IMR-90 (cell line): ENCODE measurements at regions not wholly inside any gene's neighbourhood (a gene's known extent, or its start where the extent isn't known, plus 50 kb on each side); places are given as distances from the start of the nearest gene placed in this dataset.

ENCODE experiments used
- ATAC-seq: fragments of 200-7000 bp; cut with Tn5 transposase; 2 replicates; pipeline ENCODE4 v1.9.1; 2020; ENCODE audit warnings: low read depth, mild to moderate bottlenecking, moderate library complexity
- BruUV-seq: library from RNA; stranded (reverse); fragments of 400-500 nt; replicated peaks from 2 replicates; lab custom pipeline; 2021; lab: Mats Ljungman, UMichigan
- CTCF ChIA-PET: fragments of 300-600 bp; formaldehyde crosslinking; extraction: SDS; loops from one replicate; lab custom pipeline; 2021; ENCODE audit warnings: antibody characterized with exemption; lab: Yijun Ruan, JAX
- POLR2A ChIA-PET: fragments of 300-600 bp; sonication (Branson Sonifier 250); formaldehyde crosslinking; loops from one replicate; lab custom pipeline; 2022; ENCODE audit warnings: antibody characterized with exemption; ENCODE audit not compliant: unreplicated experiment; lab: Charles Lee
- DNase-seq: peaks from one replicate; pipeline ENCODE4 v3.0.0; 2013
- H2AFZ ChIP-seq: replicated peaks from 2 replicates; pipeline ENCODE3; 2013; ENCODE audit warnings: low read length, mild to moderate bottlenecking; ENCODE audit not compliant: poor library complexity
- H2AK5ac ChIP-seq: 2 replicates; pipeline ENCODE4 v1.6.1; 2013; ENCODE audit warnings: low read depth, low read length, inconsistent platforms
- H2AK9ac ChIP-seq: replicated peaks from 2 replicates; pipeline ENCODE3; 2013; ENCODE audit warnings: mild to moderate bottlenecking, low read depth, low read length, moderate library complexity; ENCODE audit not compliant: poor library complexity
- H2BK120ac ChIP-seq: 2 replicates; pipeline ENCODE4 v1.6.1; 2013; ENCODE audit warnings: low read depth, low read length, inconsistent platforms
- H2BK15ac ChIP-seq: 3 replicates; pipeline ENCODE4 v1.6.1; 2013; ENCODE audit warnings: low read depth, low read length, inconsistent platforms
- H2BK20ac ChIP-seq: 2 replicates; pipeline ENCODE4 v1.6.1; 2013; ENCODE audit warnings: low read depth, mild to moderate bottlenecking, inconsistent platforms, low read length, moderate library complexity
- H2BK5ac ChIP-seq: 2 replicates; pipeline ENCODE4 v1.6.1; 2013; ENCODE audit warnings: mild to moderate bottlenecking, low read depth, low read length, inconsistent platforms; ENCODE audit not compliant: poor library complexity, severe bottlenecking
- H3K14ac ChIP-seq: replicated peaks from 2 replicates; pipeline ENCODE4 v1.6.1; 2013; ENCODE audit warnings: low read depth, low read length, inconsistent platforms
- H3K18ac ChIP-seq: 2 replicates; pipeline ENCODE4 v1.6.1; 2013; ENCODE audit warnings: low read depth, low read length, control low read depth
- H3K23ac ChIP-seq: 2 replicates; pipeline ENCODE4 v1.6.1; 2013; ENCODE audit warnings: low read depth, low read length, inconsistent platforms
- H3K27ac ChIP-seq: 2 replicates; pipeline ENCODE4 v1.5.1; 2013; ENCODE audit warnings: mild to moderate bottlenecking, control low read depth, low read length; ENCODE audit not compliant: insufficient read depth
- H3K27me3 ChIP-seq: 2 replicates; pipeline ENCODE4 v1.6.1; 2013; ENCODE audit warnings: low read length; ENCODE audit not compliant: control insufficient read depth, insufficient read depth
- H3K36me3 ChIP-seq: 2 replicates; pipeline ENCODE4 v1.6.1; 2013; ENCODE audit warnings: low read length, mixed read lengths; ENCODE audit not compliant: control insufficient read depth, insufficient read depth
- H3K4ac ChIP-seq: 2 replicates; pipeline ENCODE4 v1.6.1; 2013; ENCODE audit warnings: low read depth, low read length, inconsistent platforms
- H3K4me1 ChIP-seq: 2 replicates; pipeline ENCODE4 v1.6.1; 2013; ENCODE audit warnings: low read length, mixed read lengths; ENCODE audit not compliant: control insufficient read depth, insufficient read depth
- H3K4me2 ChIP-seq: 2 replicates; pipeline ENCODE4 v1.6.1; 2013; ENCODE audit warnings: low read depth, mild to moderate bottlenecking, control low read depth, low read length, moderate library complexity
- H3K4me3 ChIP-seq: 2 replicates; pipeline ENCODE4 v1.5.1; 2013; ENCODE audit warnings: low read depth, mild to moderate bottlenecking, control low read depth, low read length, moderate library complexity; ENCODE audit not compliant: insufficient read depth
- H3K56ac ChIP-seq: 2 replicates; pipeline ENCODE4 v1.6.1; 2013; ENCODE audit warnings: low read length, inconsistent platforms; ENCODE audit not compliant: insufficient read depth; ENCODE audit errors: extremely low read depth
- H3K79me1 ChIP-seq, 2 experiments: 2 replicates each; pipeline ENCODE4 v1.6.1; 2013; ENCODE audit warnings: low read length in 2 of 2, inconsistent platforms in 1 of 2, low read depth in 1 of 2
- H3K9ac ChIP-seq: 2 replicates; pipeline ENCODE4 v1.6.1; 2013; ENCODE audit warnings: low read depth, low read length, control low read depth
- H3K9me1 ChIP-seq: 2 replicates; pipeline ENCODE4 v1.6.1; 2013; ENCODE audit warnings: low read length, inconsistent platforms; ENCODE audit not compliant: insufficient read depth
- H3K9me3 ChIP-seq: 2 replicates; pipeline ENCODE4 v1.6.1; 2013; ENCODE audit warnings: low read length; ENCODE audit not compliant: control insufficient read depth, insufficient read depth
- H4K20me1 ChIP-seq: 2 replicates; pipeline ENCODE4 v1.6.1; 2013; ENCODE audit warnings: low read length, inconsistent platforms; ENCODE audit not compliant: insufficient read depth
- H4K5ac ChIP-seq: 2 replicates; pipeline ENCODE4 v1.6.1; 2013; ENCODE audit warnings: mild to moderate bottlenecking, low read depth, low read length, control low read depth
- H4K8ac ChIP-seq, 2 experiments: 2 replicates each; pipeline ENCODE4 v1.6.1; 2013; ENCODE audit warnings: low read depth in 2 of 2, low read length in 2 of 2, control low read depth in 1 of 2, inconsistent platforms in 1 of 2
- H4K91ac ChIP-seq: 2 replicates; pipeline ENCODE4 v1.6.1; 2013; ENCODE audit warnings: low read depth, low read length, inconsistent platforms; ENCODE audit not compliant: insufficient read depth
- BHLHE40 ChIP-seq: fragments of 150-350 bp; IDR thresholded peaks from 2 replicates; pipeline ENCODE4 v1.6.1; 2016; ENCODE audit warnings: mild to moderate bottlenecking, low read depth, low read length
- CEBPB ChIP-seq: IDR thresholded peaks from 2 replicates; pipeline ENCODE4 v1.6.1; 2012; ENCODE audit warnings: low read depth, low read length, improper control_type of control experiment
- CHD1 ChIP-seq: IDR thresholded peaks from 2 replicates; pipeline ENCODE4 v1.6.1; 2012; ENCODE audit warnings: low read depth, low read length, improper control_type of control experiment
- FOS ChIP-seq: fragments of 150-350 bp; IDR thresholded peaks from 2 replicates; pipeline ENCODE4 v1.6.1; 2016; ENCODE audit warnings: low read depth, low read length
- MAFK ChIP-seq: IDR thresholded peaks from 2 replicates; pipeline ENCODE4 v1.6.1; 2012; ENCODE audit warnings: low read depth, low read length, improper control_type of control experiment
- MXI1 ChIP-seq: IDR thresholded peaks from 2 replicates; pipeline ENCODE4 v1.6.1; 2012; ENCODE audit warnings: low read depth, mild to moderate bottlenecking, low read length, moderate library complexity, borderline replicate concordance
- NFE2L2 ChIP-seq: fragments of 150-350 bp; IDR thresholded peaks from 2 replicates; pipeline ENCODE4 v1.6.1; 2016; ENCODE audit warnings: low read depth, mild to moderate bottlenecking, low read length
- POLR2A ChIP-seq: IDR thresholded peaks from 2 replicates; pipeline ENCODE4 v1.6.1; 2012; ENCODE audit warnings: mild to moderate bottlenecking, low read depth, low read length
- RCOR1 ChIP-seq: IDR thresholded peaks from 2 replicates; pipeline ENCODE4 v1.6.1; 2012; ENCODE audit warnings: mild to moderate bottlenecking, low read length, improper control_type of control experiment; ENCODE audit not compliant: insufficient replicate concordance
- SMC3 ChIP-seq: fragments of 150-350 bp; IDR thresholded peaks from 2 replicates; pipeline ENCODE4 v1.6.1; 2016; ENCODE audit warnings: low read depth, mild to moderate bottlenecking, antibody characterized with exemption, low read length, moderate library complexity
- WGBS, 2 experiments: methylation state at CpG; one replicate each; pipeline versions ENCODE4 v1.1.5 to v1.1.7; 2013; ENCODE audit warnings: missing lambda C conversion rate in 2 of 2; ENCODE audit not compliant: insufficient read length in 1 of 2; ENCODE audit errors: extremely low coverage in 2 of 2; 5-methylcytosine and 5-hydroxymethylcytosine counted together
- dilution Hi-C: fragments of 300-500 bp; cut with HindIII; formaldehyde crosslinking; loops from one replicate; pipeline ENCODE4 v1.14.3; 2018; ENCODE audit warnings: low sequenced_read_pairs; ENCODE audit not compliant: unreplicated experiment
- in situ Hi-C: fragments of 300-500 bp; cut with MboI; formaldehyde crosslinking; loops from 3 replicates; pipeline ENCODE4 v1.14.3; 2019; ENCODE audit warnings: low sequenced_read_pairs, inconsistent platforms, mixed read lengths
- intact Hi-C: fragments of 100-400 bp; cut with micrococcal nuclease; formaldehyde crosslinking; loops from 2 replicates; pipeline ENCODE4 v1.10.0; 2022
- TF ChIP-seq, protein P1 (sequence below): conservative IDR thresholded peaks from 2 replicates; pipeline ENCODE4 v1.5.1; 2012; ENCODE audit warnings: mild to moderate bottlenecking, low read depth, low read length, improper control_type of control experiment
- TF ChIP-seq, protein P2 (sequence below): fragments of 150-350 bp; IDR thresholded peaks from 2 replicates; pipeline ENCODE4 v1.6.1; 2016; ENCODE audit warnings: low read depth, mild to moderate bottlenecking, low read length, moderate library complexity, borderline replicate concordance

DNA sequence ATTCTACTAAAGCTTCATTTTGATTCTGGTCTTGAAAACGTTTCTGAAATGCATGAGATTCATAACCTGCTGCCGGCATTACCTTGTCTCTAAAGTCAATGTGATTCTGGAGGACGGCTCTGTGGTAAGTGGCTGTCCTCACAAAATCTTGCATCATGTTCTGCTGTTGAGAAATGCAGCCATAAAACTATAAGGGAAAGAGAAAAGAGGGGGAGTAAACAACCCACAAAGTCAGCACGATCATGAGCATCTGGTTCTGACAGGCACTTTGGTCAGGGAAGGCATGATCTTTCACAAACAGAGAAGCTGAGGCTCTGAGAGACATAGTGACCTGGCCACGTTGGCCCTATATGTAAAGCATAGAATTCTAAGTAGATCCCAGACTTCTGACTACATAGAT is 168.9 kb upstream of the PUM3 start:
- ATAC-seq: no peak
- no peak overlapping the region for H2AFZ ChIP-seq

More for the DNA sequence above, 168.9 kb upstream of the PUM3 start:
- no peak overlapping the region for H2BK5ac ChIP-seq
- no peaks in the 10 kb centered on the region for H4K20me1 ChIP-seq
- in situ Hi-C loops: no loop called here
- no peak overlapping the region for H3K23ac ChIP-seq
- no peaks in the 10 kb centered on the region for H3K27me3 ChIP-seq
- H3K9me3 ChIP-seq: no peaks in the 10 kb centered on the region
- no peak overlapping the region for H2BK120ac ChIP-seq
- no peak overlapping the region for H4K91ac ChIP-seq
- dilution Hi-C loops: no loop called here
- no peak for TF ChIP-seq MAFK
- no peak for TF ChIP-seq FOS
- no peak for TF ChIP-seq RCOR1
- TF ChIP-seq, protein P1, sequence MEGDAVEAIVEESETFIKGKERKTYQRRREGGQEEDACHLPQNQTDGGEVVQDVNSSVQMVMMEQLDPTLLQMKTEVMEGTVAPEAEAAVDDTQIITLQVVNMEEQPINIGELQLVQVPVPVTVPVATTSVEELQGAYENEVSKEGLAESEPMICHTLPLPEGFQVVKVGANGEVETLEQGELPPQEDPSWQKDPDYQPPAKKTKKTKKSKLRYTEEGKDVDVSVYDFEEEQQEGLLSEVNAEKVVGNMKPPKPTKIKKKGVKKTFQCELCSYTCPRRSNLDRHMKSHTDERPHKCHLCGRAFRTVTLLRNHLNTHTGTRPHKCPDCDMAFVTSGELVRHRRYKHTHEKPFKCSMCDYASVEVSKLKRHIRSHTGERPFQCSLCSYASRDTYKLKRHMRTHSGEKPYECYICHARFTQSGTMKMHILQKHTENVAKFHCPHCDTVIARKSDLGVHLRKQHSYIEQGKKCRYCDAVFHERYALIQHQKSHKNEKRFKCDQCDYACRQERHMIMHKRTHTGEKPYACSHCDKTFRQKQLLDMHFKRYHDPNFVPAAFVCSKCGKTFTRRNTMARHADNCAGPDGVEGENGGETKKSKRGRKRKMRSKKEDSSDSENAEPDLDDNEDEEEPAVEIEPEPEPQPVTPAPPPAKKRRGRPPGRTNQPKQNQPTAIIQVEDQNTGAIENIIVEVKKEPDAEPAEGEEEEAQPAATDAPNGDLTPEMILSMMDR: no peak
- TF ChIP-seq, protein P2, sequence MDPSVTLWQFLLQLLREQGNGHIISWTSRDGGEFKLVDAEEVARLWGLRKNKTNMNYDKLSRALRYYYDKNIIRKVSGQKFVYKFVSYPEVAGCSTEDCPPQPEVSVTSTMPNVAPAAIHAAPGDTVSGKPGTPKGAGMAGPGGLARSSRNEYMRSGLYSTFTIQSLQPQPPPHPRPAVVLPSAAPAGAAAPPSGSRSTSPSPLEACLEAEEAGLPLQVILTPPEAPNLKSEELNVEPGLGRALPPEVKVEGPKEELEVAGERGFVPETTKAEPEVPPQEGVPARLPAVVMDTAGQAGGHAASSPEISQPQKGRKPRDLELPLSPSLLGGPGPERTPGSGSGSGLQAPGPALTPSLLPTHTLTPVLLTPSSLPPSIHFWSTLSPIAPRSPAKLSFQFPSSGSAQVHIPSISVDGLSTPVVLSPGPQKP: no peak
- no peak for TF ChIP-seq BHLHE40
- TF ChIP-seq SMC3: no peak
- no peak for TF ChIP-seq POLR2A
- no peak for TF ChIP-seq CEBPB
- TF ChIP-seq NFE2L2: no peak
- no peak for TF ChIP-seq MXI1
- TF ChIP-seq CHD1: no peak
- H2BK15ac ChIP-seq: no peak overlapping the region
- no peak overlapping the region for H3K18ac ChIP-seq
- no peak overlapping the region for H3K9ac ChIP-seq
- H2AK5ac ChIP-seq: no peak overlapping the region
- intact Hi-C loops: no loop called here
- H4K8ac ChIP-seq: no peak overlapping the region
- no peak overlapping the region for H3K4me3 ChIP-seq
- H2AK9ac ChIP-seq: no peak overlapping the region
- H4K5ac ChIP-seq: no peak overlapping the region
- no peak overlapping the region for H3K4ac ChIP-seq
- no peaks in the 10 kb centered on the region for H3K36me3 ChIP-seq
- no peak for DNase-seq
- CTCF ChIA-PET: interaction anchor here (0.5 to 0.6 kb wide), 2 partner anchors 40 to 67 kb away, joined by 3 read pairs; no protein-coding TSS in a partner anchor
- H3K27ac ChIP-seq: no peak overlapping the region
- H3K4me1 ChIP-seq: no peaks in the 10 kb centered on the region
- no TSS peak for BruUV-seq
- H2BK20ac ChIP-seq: no peak overlapping the region
- H3K14ac ChIP-seq: no peak overlapping the region
- H3K56ac ChIP-seq: no peak overlapping the region
- no peaks in the 10 kb centered on the region for H3K9me1 ChIP-seq
- WGBS, 2 experiments: 50% methylated on average over 2 of the region's 5 CpGs; no CpG with 5 or more reads in 1 of the 2 experiments
- POLR2A ChIA-PET: no interaction called here
- no peaks in the 10 kb centered on the region for H3K79me1 ChIP-seq
- H3K4me2 ChIP-seq: no peak overlapping the region
